SK-N-SH treated with all-trans-retinoic acid at 6 μM for 48 hours (cell line): ENCODE measurements at regions not wholly inside any gene's neighbourhood (a gene's known extent, or its start where the extent isn't known, plus 50 kb on each side); places are given as distances from the start of the nearest gene placed in this dataset.

Source experiments
- CREB5 ChIP-seq: fragments of 250-450 bp; sonication (Bioruptor Pico); IDR thresholded peaks from 2 replicates; pipeline ENCODE4 v1.5.1; 2020; ENCODE audit warnings: low read depth, mild to moderate bottlenecking, moderate library complexity
- CSDC2 ChIP-seq: fragments of 250-450 bp; sonication (Bioruptor Pico); IDR thresholded peaks from 2 replicates; pipeline ENCODE4 v1.5.0; 2020; ENCODE audit warnings: mild to moderate bottlenecking, moderate library complexity
- ESRRG ChIP-seq: fragments of 250-450 bp; sonication (Bioruptor Pico); IDR thresholded peaks from 2 replicates; pipeline ENCODE4 v1.6.1; 2021; ENCODE audit warnings: mild to moderate bottlenecking
- ISL1 ChIP-seq: fragments of 250-450 bp; sonication (Bioruptor Pico); IDR thresholded peaks from 2 replicates; pipeline ENCODE4 v2.1.2; 2022; ENCODE audit warnings: mild to moderate bottlenecking, moderate library complexity
- PATZ1 ChIP-seq: fragments of 250-450 bp; sonication (Bioruptor Pico); IDR thresholded peaks from 2 replicates; pipeline ENCODE4 v1.8.0; 2020; ENCODE audit warnings: mild to moderate bottlenecking, moderate library complexity, borderline replicate concordance
- RARB ChIP-seq: fragments of 250-450 bp; sonication (Bioruptor Pico); IDR thresholded peaks from 2 replicates; pipeline ENCODE4 v1.8.0; 2021; ENCODE audit warnings: mild to moderate bottlenecking, moderate library complexity
- SNAI2 ChIP-seq: fragments of 250-450 bp; sonication (Bioruptor Pico); IDR thresholded peaks from 2 replicates; pipeline ENCODE4 v1.5.0; 2020; ENCODE audit warnings: mild to moderate bottlenecking, moderate library complexity
- TOX ChIP-seq: fragments of 250-450 bp; sonication (Bioruptor Pico); IDR thresholded peaks from 2 replicates; pipeline ENCODE4 v1.8.0; 2021; ENCODE audit warnings: mild to moderate bottlenecking, moderate library complexity, borderline replicate concordance
- ZFP3 ChIP-seq: fragments of 250-450 bp; sonication (Bioruptor Pico); IDR thresholded peaks from 2 replicates; pipeline ENCODE4 v1.5.0; 2020; ENCODE audit warnings: mild to moderate bottlenecking, moderate library complexity
- ZNF8 ChIP-seq: fragments of 450-650 bp; formaldehyde crosslinking; IDR thresholded peaks from 2 replicates; pipeline ENCODE4 v1.5.0; 2020; ENCODE audit warnings: mild to moderate bottlenecking, moderate library complexity

DNA sequence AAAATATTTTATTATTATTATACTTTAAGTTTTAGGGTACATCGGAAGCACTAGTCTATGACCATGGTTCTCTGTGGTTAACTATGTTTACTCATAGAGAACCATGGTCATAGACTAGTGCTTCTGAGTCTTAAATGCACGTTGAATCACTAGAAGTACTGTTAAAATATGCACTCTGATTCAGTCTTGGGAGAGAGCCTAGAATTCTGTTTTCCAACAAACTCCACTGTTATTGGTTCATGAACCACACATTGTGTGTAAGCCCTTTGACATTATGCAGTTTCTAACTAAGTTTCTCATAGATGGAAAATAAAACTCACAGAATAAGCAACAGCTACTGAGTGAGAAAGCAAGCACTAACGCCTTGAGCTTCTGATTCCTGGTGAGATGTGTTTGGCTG lies 1120.6 kb downstream of the SORCS1 start:
- TF ChIP-seq CREB5 (CRISPR knock-in tag) (no peak), ZNF8 (CRISPR knock-in tag) (no peak), SNAI2 (CRISPR knock-in tag) (no peak), ZFP3 (CRISPR knock-in tag) (no peak), RARB (CRISPR knock-in tag) (no peak), PATZ1 (no peak), ISL1 (CRISPR knock-in tag) (no peak), CSDC2 (CRISPR knock-in tag) (no peak), ESRRG (CRISPR knock-in tag) (no peak), TOX (CRISPR knock-in tag) (no peak)
